D721Med (cell line): ENCODE measurements at regions not wholly inside any gene's neighbourhood (a gene's known extent, or its start where the extent isn't known, plus 50 kb on each side); places are given as distances from the start of the nearest gene placed in this dataset.

Experiments used
- DNase-seq: peaks from one replicate; pipeline ENCODE4 v3.0.0; 2011; ENCODE audit warnings: low spot score; ENCODE audit not compliant: insufficient read length
- FAIRE-seq: peaks from 2 replicates; lab custom pipeline; 2011; peaks lifted over from hg19 to GRCh38; lab: Jason Lieb, UNC
- TF ChIP-seq, protein P1 (sequence below): IDR thresholded peaks from 2 replicates; pipeline ENCODE4 v1.5.1; 2012; ENCODE audit warnings: mild to moderate bottlenecking, control low read depth; ENCODE audit not compliant: insufficient read depth; ENCODE audit errors: missing control alignments

DNA sequence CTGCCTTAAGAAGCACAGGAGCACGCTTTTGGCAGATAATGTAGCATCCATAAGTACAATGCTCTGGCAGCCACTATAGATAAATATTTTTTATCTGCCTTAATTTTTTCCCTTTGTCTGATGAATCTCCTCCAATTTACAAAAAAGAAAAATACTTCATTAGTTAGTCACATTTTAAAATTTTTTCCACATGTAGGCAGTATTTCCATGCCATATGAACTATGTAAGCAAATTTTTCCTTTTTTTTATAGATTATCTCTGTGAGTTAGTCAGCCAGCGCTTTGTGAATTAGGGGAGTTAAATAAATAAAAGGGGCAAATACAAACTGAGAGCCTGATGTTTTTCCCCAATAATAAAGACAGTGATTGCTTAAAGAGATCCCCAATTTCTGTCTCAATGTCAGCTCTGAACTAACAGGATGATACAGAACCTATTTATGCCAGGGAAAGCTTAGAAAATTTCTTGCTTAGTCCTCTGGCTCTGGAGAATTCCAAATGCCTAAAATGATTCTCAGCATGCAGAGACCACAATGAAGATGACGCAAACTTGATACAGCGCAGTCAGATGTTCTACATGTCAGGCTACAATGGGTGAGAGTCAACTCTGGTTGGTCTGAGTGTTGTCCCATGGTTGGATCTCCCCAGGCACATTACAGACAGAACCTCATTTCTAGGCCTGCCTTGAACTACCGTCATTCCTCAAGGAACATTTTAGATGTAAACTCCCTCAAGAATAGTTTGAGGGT lies 390.4 kb upstream of the CDH6 start:
- TF ChIP-seq, protein P1, sequence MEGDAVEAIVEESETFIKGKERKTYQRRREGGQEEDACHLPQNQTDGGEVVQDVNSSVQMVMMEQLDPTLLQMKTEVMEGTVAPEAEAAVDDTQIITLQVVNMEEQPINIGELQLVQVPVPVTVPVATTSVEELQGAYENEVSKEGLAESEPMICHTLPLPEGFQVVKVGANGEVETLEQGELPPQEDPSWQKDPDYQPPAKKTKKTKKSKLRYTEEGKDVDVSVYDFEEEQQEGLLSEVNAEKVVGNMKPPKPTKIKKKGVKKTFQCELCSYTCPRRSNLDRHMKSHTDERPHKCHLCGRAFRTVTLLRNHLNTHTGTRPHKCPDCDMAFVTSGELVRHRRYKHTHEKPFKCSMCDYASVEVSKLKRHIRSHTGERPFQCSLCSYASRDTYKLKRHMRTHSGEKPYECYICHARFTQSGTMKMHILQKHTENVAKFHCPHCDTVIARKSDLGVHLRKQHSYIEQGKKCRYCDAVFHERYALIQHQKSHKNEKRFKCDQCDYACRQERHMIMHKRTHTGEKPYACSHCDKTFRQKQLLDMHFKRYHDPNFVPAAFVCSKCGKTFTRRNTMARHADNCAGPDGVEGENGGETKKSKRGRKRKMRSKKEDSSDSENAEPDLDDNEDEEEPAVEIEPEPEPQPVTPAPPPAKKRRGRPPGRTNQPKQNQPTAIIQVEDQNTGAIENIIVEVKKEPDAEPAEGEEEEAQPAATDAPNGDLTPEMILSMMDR = no peak
- FAIRE-seq (no peak), DNase-seq (no peak)

- FAIRE-seq (no peak), DNase-seq (no peak)
- TF ChIP-seq, protein P1 = no peak
These were observed 411.8 kb upstream of the CDH6 start for GRCh38 chr5:30781643-30782042.

DNA sequence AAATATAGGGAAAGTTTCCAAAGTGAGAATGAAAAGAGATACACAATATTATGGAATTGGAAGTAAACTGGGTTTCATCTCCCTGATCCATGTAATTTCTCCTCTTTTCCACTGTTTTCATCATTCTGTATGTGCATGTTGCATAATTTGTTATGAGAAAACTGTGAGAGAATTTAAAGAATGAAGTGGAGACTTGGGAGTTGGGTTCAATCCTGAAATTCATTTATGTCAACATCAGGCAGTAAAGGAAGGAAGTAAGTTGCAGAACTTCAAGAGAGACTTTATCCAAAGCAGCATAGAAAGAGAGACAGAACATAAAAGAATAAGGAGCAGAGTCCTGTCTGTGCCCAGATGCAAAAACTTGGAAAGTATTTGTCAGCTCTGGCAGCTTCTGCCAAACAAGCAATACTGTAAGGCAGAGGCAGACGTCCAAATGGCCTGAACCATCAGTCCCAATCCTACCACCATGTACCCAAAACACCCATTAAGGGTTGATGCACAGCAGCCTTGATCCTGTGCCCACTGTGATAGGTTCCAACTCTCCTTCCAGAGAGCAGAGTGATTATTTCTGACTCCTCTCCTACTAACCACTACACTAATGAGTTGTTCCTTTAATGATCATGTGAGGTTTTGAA lies 425.3 kb upstream of the CDH6 start:
- DNase-seq (no peak), FAIRE-seq (no peak)
- TF ChIP-seq, protein P1 = no peak

- DNase-seq = no peak
- TF ChIP-seq, protein P1 = no peak
- no peak for FAIRE-seq
These were observed 427.8 kb upstream of the CDH6 start for GRCh38 chr5:30765706-30766105.

- TF ChIP-seq, protein P1 = no peak
- DNase-seq (no peak), FAIRE-seq (no peak)
These were observed 428.3 kb upstream of the CDH6 start for GRCh38 chr5:30765227-30765626.

DNA sequence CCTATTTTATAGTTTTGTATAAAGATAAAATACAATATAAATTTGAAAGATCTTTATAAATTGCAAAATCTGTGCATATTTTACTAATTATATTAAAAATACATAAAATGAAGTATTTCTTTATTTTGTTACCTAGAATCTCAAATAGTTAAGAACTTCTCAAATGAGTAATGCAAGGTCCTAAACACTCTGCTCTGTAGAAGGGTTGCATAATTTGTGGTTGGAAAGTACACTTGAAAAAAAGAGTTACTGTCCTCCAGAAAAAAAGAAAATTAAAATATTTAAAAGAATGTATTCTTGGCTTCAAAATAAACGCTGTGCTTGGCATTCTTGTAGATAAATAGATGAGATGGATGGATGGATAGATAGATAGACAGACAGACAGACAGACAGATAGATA lies 428.8 kb upstream of the CDH6 start:
- no peak for DNase-seq
- TF ChIP-seq, protein P1 = no peak
- FAIRE-seq = no peak

DNA sequence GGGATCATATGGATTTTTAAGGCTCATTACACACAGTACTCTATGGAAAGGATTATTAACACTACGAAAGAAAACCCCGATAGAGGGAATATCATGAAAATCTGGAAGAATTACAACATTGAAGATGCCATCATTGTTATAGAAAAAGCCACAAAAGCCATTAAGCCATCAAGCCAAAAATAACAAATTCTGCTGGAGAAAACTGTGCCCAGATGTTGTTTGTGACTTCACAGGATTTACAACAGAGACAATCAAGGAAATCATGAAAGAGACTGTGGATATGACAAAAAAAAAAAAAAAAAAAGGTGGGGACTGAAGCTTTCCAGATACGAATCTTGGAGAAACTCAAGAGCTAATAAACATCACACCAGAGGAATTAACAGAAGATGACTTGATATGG lies 433.8 kb upstream of the CDH6 start:
- DNase-seq = no peak
- TF ChIP-seq, protein P1 = no peak
- no peak for FAIRE-seq
